ENCODE measurements at regions not wholly inside any gene's neighbourhood (a gene's known extent, or its start where the extent isn't known, plus 50 kb on each side); places are given as distances from the start of the nearest gene placed in this dataset.

DNA sequence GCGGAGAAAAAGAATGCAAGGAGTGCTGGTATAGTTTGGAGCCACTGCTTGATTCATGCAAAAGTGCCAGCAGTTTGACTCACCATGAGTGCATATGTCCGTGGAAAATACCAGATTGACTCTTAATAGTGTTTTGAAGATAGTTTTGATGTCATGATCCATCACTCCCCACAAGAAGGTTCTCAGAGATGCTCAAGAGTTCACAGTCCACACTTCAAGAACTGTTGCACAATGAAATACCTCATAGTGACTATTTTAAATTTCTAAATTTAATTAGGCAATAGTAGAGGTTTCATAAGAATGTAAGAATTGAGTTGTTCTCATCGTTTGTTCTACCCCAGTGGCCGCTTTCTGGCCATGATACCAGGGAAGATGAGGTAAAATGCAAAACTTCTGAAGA lies 286.6 kb upstream of the RGS6 start:
- H3K4me3 ChIP-seq, result no peak overlapping the region
- no peak overlapping the region for H3K27ac ChIP-seq
- DNase-seq (ENCODE audit: low spot score), result no peak
- TF ChIP-seq, protein P1, sequence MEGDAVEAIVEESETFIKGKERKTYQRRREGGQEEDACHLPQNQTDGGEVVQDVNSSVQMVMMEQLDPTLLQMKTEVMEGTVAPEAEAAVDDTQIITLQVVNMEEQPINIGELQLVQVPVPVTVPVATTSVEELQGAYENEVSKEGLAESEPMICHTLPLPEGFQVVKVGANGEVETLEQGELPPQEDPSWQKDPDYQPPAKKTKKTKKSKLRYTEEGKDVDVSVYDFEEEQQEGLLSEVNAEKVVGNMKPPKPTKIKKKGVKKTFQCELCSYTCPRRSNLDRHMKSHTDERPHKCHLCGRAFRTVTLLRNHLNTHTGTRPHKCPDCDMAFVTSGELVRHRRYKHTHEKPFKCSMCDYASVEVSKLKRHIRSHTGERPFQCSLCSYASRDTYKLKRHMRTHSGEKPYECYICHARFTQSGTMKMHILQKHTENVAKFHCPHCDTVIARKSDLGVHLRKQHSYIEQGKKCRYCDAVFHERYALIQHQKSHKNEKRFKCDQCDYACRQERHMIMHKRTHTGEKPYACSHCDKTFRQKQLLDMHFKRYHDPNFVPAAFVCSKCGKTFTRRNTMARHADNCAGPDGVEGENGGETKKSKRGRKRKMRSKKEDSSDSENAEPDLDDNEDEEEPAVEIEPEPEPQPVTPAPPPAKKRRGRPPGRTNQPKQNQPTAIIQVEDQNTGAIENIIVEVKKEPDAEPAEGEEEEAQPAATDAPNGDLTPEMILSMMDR (IDR thresholded peaks at IDR 0.05), result no peak

DNA sequence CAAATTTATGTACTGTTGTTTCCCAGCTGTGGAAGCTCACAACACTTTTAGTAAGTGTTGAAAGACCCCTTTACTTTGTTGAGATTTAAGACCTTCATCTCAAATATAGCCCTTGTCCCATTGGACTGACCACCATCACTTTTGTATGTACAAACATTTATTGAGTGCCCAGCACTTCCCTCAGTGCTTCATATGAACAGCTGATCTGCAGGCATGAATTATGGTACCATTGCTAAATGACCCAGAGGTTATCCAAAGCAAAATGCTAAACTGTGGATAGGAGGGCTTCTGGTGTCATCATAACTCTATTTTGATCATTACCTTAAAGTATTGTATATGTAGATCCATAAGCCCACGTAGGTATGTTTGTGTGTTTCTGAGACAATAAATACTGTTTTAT lies 285.7 kb upstream of the RGS6 start:
- H3K4me3 ChIP-seq, result no peak overlapping the region
- TF ChIP-seq, protein P1 (IDR thresholded peaks at IDR 0.05), result no peak
- DNase-seq (ENCODE audit: low spot score), result no peak
- H3K27ac ChIP-seq, result no peak overlapping the region

- H3K27ac ChIP-seq, result no peak overlapping the region
- no peak for DNase-seq (ENCODE audit: low spot score)
- TF ChIP-seq, protein P1 (IDR thresholded peaks at IDR 0.05), result no peak
- H3K4me3 ChIP-seq, result no peak overlapping the region
These were observed 285.0 kb upstream of the RGS6 start for GRCh38 chr14:71647086-71647784.

DNA sequence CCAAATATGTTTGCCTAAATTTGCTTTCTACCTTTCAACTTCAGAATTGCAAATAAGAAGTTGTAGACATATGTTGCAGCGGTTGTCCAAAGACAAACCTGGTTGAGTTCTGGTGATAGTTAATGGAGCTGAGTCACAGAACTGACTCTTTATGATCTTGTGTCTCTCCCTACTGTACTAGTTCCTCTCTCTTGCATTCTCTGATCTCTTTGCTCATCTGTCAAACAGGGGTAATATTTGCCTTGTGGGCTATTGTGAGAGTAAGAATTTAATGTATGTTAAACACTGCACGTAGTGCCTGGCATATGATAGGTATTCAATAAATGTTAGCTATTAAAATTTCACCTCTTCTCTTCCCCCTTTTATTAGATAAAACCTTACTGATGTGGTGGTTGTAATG lies 283.5 kb upstream of the RGS6 start:
- no peak for DNase-seq (ENCODE audit: low spot score)
- Histone ChIP-seq H3K27ac (no peak overlapping the region), H3K4me3 (no peak overlapping the region)
- TF ChIP-seq, protein P1 (IDR thresholded peaks at IDR 0.05), result no peak

DNA sequence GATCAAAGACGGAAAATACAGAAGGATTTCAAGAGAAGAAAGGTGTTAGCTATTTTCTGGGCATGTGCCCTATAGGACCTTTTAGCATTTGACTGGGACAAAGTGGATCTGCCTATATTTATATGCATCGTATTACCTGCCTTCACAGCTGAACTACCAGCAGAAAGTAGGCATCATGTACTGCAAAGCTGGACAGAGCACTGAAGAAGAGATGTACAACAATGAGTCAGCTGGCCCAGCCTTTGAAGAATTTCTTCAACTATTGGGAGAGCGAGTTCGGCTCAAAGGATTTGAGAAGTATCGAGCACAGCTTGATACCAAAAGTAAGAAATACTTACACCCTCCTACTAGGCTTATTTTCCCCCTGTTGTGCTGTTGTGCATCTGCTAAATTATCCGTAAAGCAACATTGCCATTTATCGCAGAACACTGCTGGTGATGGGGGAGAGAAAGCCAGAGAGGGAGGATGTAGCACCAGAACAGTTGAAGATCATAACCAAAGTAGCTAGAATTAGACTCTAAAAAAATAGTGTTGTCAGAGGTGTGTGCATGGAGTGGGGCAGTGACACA lies 282.0 kb upstream of the RGS6 start:
- H3K27ac ChIP-seq, result peak overlapping the region in 1 of 2 donors; percentile 90
- no peak overlapping the region for H3K4me3 ChIP-seq
- no peak for DNase-seq (ENCODE audit: low spot score)
- TF ChIP-seq, protein P1 (IDR thresholded peaks at IDR 0.05), result no peak

DNA sequence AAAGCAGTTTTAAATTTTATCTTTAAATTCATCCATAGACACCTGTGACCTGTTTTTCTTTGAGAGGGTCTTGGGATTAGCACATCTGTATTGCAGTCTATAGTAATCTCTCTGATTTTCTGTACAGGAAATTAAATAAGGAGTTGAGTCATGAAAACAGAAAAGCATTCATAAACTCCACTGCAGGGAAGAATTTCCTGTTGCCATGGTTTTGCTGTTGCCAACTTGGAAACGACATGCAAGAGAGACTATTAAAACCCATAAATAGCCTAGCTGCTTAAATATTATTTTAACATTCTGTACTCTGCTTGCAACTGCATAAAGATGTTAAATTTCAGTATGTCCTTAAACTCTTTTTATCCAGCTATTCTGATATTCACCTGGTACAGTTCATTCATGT lies 281.0 kb upstream of the RGS6 start:
- Histone ChIP-seq H3K27ac (peak overlapping the region; percentile 66 to 90), H3K4me3 (peak overlapping the region; percentile 43)
- DNase-seq (ENCODE audit: low spot score), result no peak
- TF ChIP-seq, protein P1 (IDR thresholded peaks at IDR 0.05), result no peak

DNA sequence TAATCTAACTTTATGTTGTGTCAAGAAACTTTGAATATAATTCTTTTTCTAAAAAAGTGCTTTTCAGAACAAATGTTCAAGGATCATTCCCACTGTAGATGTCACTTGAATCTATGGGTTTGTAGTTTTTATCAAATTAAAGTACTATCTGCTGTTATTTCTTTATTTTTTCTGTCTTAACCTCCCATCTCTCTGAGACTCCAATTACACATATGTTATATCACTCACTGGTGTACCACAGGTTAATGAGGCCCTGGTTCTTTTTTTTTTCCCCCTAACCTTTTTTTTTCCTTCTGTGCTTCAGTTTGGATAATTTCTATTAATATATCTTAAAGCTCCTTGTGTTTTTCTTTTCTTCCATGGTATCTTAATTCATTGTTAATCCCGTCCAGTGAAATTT lies 279.9 kb upstream of the RGS6 start:
- peak overlapping the region in 1 of 2 donors; percentile 90 for H3K27ac ChIP-seq
- TF ChIP-seq, protein P1 (IDR thresholded peaks at IDR 0.05), result no peak

More for the DNA sequence above, 279.9 kb upstream of the RGS6 start:
- H3K4me3 ChIP-seq, result no peak overlapping the region
- no peak for DNase-seq (ENCODE audit: low spot score)
